Peyer's patch (tissue), 4 donors: ENCODE measurements at regions not wholly inside any gene's neighbourhood (a gene's known extent, or its start where the extent isn't known, plus 50 kb on each side); places are given as distances from the start of the nearest gene placed in this dataset.
"Not testable (repeated sequence)": the region's sequence is repeated elsewhere in the genome, so short reads cannot be mapped to it uniquely, and the experiment has no call there.

ENCODE experiments used
- DNase-seq, 3 donors: peaks; one replicate each; pipeline ENCODE4 v3.0.0-alpha.2; 2017 to 2019
- H3K27ac ChIP-seq, 4 donors: fragments of 200-600 bp; sonication (generic); one replicate each; pipeline ENCODE4 v1.5.1; 2016 to 2019
- H3K27me3 ChIP-seq, 2 donors: fragments of 200-600 bp; sonication (generic); one replicate each; pipeline ENCODE4 v1.5.1; 2019
- H3K36me3 ChIP-seq, 3 donors: fragments of 200-600 bp; sonication (generic); one replicate each; pipeline ENCODE4 v1.5.1; 2016 to 2019
- H3K4me1 ChIP-seq, 4 donors: fragments of 200-600 bp; sonication (generic); one replicate each; pipeline ENCODE4 v1.5.1; 2016 to 2019
- H3K4me3 ChIP-seq, 4 donors: fragments of 200-600 bp; sonication (generic); 1 replicate in 3 of 4; 2 replicates in 1 of 4; pipeline ENCODE4 v1.5.1; 2016 to 2019; ENCODE audit warnings: mild to moderate bottlenecking in 1 of 4
- H3K9me3 ChIP-seq, 4 donors: fragments of 200-600 bp; sonication (generic); one replicate each; pipeline ENCODE4 v1.5.1; 2016 to 2019; ENCODE audit warnings: mild to moderate bottlenecking in 1 of 4
- CTCF ChIP-seq, 6 experiments: fragments of 450-650 bp in 4 of 6; fragments of 200-600 bp in 2 of 6; sonication (generic) in 1 of 6; IDR thresholded peaks; one replicate each; pipeline ENCODE4 v1.5.1; 2017 to 2019; ENCODE audit warnings: antibody characterized with exemption in 6 of 6, mild to moderate bottlenecking in 3 of 6, moderate library complexity in 1 of 6
- POLR2A ChIP-seq, 2 donors: fragments of 450-650 bp; IDR thresholded peaks; one replicate each; pipeline ENCODE4 v1.5.1; 2017; ENCODE audit warnings: antibody characterized with exemption in 2 of 2, mild to moderate bottlenecking in 2 of 2, moderate library complexity in 2 of 2

- Histone ChIP-seq H3K4me1 (no peaks in the 10 kb centered on the region), H3K27me3 (no peaks in the 10 kb centered on the region), H3K4me3 (no peak overlapping the region), H3K27ac (no peak overlapping the region), H3K9me3 (peaks cover 0 to 3% (median 0%) of the 10 kb centered on the region in 4 donors), H3K36me3 (no peaks in the 10 kb centered on the region)
- peak in 1 of 3 donors; percentile 15 for DNase-seq
- TF ChIP-seq POLR2A (IDR thresholded peaks at IDR 0.05), result no peak
- TF ChIP-seq CTCF (IDR thresholded peaks at IDR 0.05), result no peak
Measured at GRCh38 chr9:129307227-129307970, 129.3 kb upstream of the IER5L start.

GRCh38 chr9:129306318-129306973, 128.4 kb upstream of the IER5L start:
- Histone ChIP-seq H3K9me3 (peaks cover 0 to 10% (median 0%) of the 10 kb centered on the region in 4 donors), H3K27ac (no peak overlapping the region), H3K4me1 (no peaks in the 10 kb centered on the region), H3K4me3 (no peak overlapping the region), H3K27me3 (no peaks in the 10 kb centered on the region), H3K36me3 (no peaks in the 10 kb centered on the region)
- peak in 2 of 3 donors; percentile 26 to 36 for DNase-seq
- TF ChIP-seq CTCF (IDR thresholded peaks at IDR 0.05), result no peak
- no peak for TF ChIP-seq POLR2A (IDR thresholded peaks at IDR 0.05)

- no peaks in the 10 kb centered on the region for H3K27me3 ChIP-seq
- peaks cover 0 to 10% (median 0%) of the 10 kb centered on the region in 4 donors for H3K9me3 ChIP-seq
- H3K27ac ChIP-seq, result no peak overlapping the region
- H3K4me3 ChIP-seq, result no peak overlapping the region
- no peaks in the 10 kb centered on the region for H3K36me3 ChIP-seq
- peak in 1 of 3 donors; percentile 29 for DNase-seq
- H3K4me1 ChIP-seq, result no peaks in the 10 kb centered on the region
- TF ChIP-seq CTCF (IDR thresholded peaks at IDR 0.05) (no peak), POLR2A (IDR thresholded peaks at IDR 0.05) (no peak)
Measured at GRCh38 chr9:129305246-129305645, 127.2 kb upstream of the IER5L start.

- Histone ChIP-seq H3K27me3 (no peaks in the 10 kb centered on the region), H3K4me1 (no peaks in the 10 kb centered on the region), H3K27ac (no peak overlapping the region), H3K4me3 (no peak overlapping the region), H3K36me3 (no peaks in the 10 kb centered on the region), H3K9me3 (peaks cover 0 to 8% (median 0%) of the 10 kb centered on the region in 4 donors)
- no peak for DNase-seq
- TF ChIP-seq POLR2A (IDR thresholded peaks at IDR 0.05) (no peak), CTCF (IDR thresholded peaks at IDR 0.05) (no peak)
Measured at GRCh38 chr9:129301941-129302340, 123.9 kb upstream of the IER5L start.

- not testable (repeated sequence) for H3K9me3 ChIP-seq
- peak in 1 of 3 donors; percentile 19 for DNase-seq
Measured at GRCh38 chr9:129296195-129296594, 118.1 kb upstream of the IER5L start.

GRCh38 chr9:129291041-129291501, 113.0 kb upstream of the IER5L start:
- H3K9me3 ChIP-seq, result no peaks in the 10 kb centered on the region

More at GRCh38 chr9:129296195-129296594, 118.1 kb upstream of the IER5L start:
- H3K4me3 ChIP-seq, H3K27ac ChIP-seq, H3K27me3 ChIP-seq, H3K36me3 ChIP-seq, H3K4me1 ChIP-seq: not testable (repeated sequence)

More at GRCh38 chr9:129291041-129291501, 113.0 kb upstream of the IER5L start:
- Histone ChIP-seq H3K27ac (no peak overlapping the region), H3K27me3 (no peaks in the 10 kb centered on the region), H3K4me3 (no peak overlapping the region), H3K4me1 (no peaks in the 10 kb centered on the region), H3K36me3 (no peaks in the 10 kb centered on the region)
- TF ChIP-seq CTCF (IDR thresholded peaks at IDR 0.05) (no peak), POLR2A (IDR thresholded peaks at IDR 0.05) (no peak)
- no peak for DNase-seq
